HepG2 (cell line): ENCODE measurements at regions not wholly inside any gene's neighbourhood (a gene's known extent, or its start where the extent isn't known, plus 50 kb on each side); places are given as distances from the start of the nearest gene placed in this dataset.

ENCODE experiments used
- ATM ChIP-seq: fragments of 450-650 bp; IDR thresholded peaks from 2 replicates; pipeline ENCODE4 v1.7.1; 2017; ENCODE audit warnings: mild to moderate bottlenecking, borderline replicate concordance
- ELF1 ChIP-seq: sonication (generic); formaldehyde crosslinking; IDR thresholded peaks from 2 replicates; pipeline ENCODE4 v1.4.0; 2020; ENCODE audit warnings: missing genetic modification reagents
- ELF3 ChIP-seq: IDR thresholded peaks from 2 replicates; pipeline ENCODE4 v1.6.1; 2016; ENCODE audit warnings: missing genetic modification reagents, missing compliant biosample characterization
- FOSL2 ChIP-seq: sonication (generic); formaldehyde crosslinking; IDR thresholded peaks from 2 replicates; pipeline ENCODE4 v1.4.0; 2020; ENCODE audit warnings: missing genetic modification reagents
- HES4 ChIP-seq: sonication (generic); formaldehyde crosslinking; IDR thresholded peaks from 2 replicates; pipeline ENCODE4 v1.9.0; 2021; ENCODE audit warnings: mild to moderate bottlenecking, missing genetic modification reagents, borderline replicate concordance
- HIVEP1 ChIP-seq: sonication (generic); formaldehyde crosslinking; IDR thresholded peaks from 2 replicates; pipeline ENCODE4 v1.4.0; 2020; ENCODE audit warnings: mild to moderate bottlenecking, missing genetic modification reagents
- NCOA2 ChIP-seq: sonication (generic); formaldehyde crosslinking; IDR thresholded peaks from 2 replicates; pipeline ENCODE4 v1.8.0; 2022; ENCODE audit warnings: inconsistent platforms
- PAWR ChIP-seq: sonication (generic); formaldehyde crosslinking; IDR thresholded peaks from 2 replicates; pipeline ENCODE4 v1.4.0; 2020; ENCODE audit warnings: missing genetic modification reagents, mild to moderate bottlenecking, borderline replicate concordance
- RAD21 ChIP-seq: fragments of 450-650 bp; formaldehyde crosslinking; IDR thresholded peaks from 2 replicates; pipeline ENCODE4 v1.5.0; 2020; ENCODE audit warnings: mild to moderate bottlenecking
- REXO4 ChIP-seq: sonication (generic); formaldehyde crosslinking; IDR thresholded peaks from 2 replicates; pipeline ENCODE4 v1.8.0; 2022; ENCODE audit warnings: missing genetic modification reagents, mild to moderate bottlenecking, borderline replicate concordance
- TEAD3 ChIP-seq: optimal IDR thresholded peaks from 2 replicates; pipeline ENCODE3; 2016; ENCODE audit warnings: borderline replicate concordance
- YEATS2 ChIP-seq: sonication (generic); formaldehyde crosslinking; IDR thresholded peaks from 2 replicates; pipeline ENCODE4 v1.4.0; 2020; ENCODE audit warnings: missing genetic modification reagents, borderline replicate concordance
- ZSCAN9 ChIP-seq: IDR thresholded peaks from 2 replicates; pipeline ENCODE4 v1.6.1; 2016; ENCODE audit warnings: borderline replicate concordance
- TF ChIP-seq, protein P1 (sequence below): sonication (generic); formaldehyde crosslinking; IDR thresholded peaks from 2 replicates; pipeline ENCODE4 v1.4.0; 2020; ENCODE audit warnings: missing genetic modification reagents, borderline replicate concordance
- TF ChIP-seq, protein P2 (sequence below): sonication (generic); formaldehyde crosslinking; IDR thresholded peaks from 2 replicates; pipeline ENCODE4 v1.4.0; 2020; ENCODE audit warnings: missing genetic modification reagents
- TF ChIP-seq, protein P3 (sequence below): sonication (generic); formaldehyde crosslinking; IDR thresholded peaks from 2 replicates; pipeline ENCODE4 v1.4.0; 2020; ENCODE audit warnings: missing genetic modification reagents
- TF ChIP-seq, protein P4 (sequence below): sonication (generic); formaldehyde crosslinking; IDR thresholded peaks from 2 replicates; pipeline ENCODE4 v1.5.0; 2020; ENCODE audit warnings: missing genetic modification reagents
- TF ChIP-seq, protein P5 (sequence below): fragments of 450-650 bp; IDR thresholded peaks from 2 replicates; pipeline ENCODE4 v1.6.1; 2017

DNA sequence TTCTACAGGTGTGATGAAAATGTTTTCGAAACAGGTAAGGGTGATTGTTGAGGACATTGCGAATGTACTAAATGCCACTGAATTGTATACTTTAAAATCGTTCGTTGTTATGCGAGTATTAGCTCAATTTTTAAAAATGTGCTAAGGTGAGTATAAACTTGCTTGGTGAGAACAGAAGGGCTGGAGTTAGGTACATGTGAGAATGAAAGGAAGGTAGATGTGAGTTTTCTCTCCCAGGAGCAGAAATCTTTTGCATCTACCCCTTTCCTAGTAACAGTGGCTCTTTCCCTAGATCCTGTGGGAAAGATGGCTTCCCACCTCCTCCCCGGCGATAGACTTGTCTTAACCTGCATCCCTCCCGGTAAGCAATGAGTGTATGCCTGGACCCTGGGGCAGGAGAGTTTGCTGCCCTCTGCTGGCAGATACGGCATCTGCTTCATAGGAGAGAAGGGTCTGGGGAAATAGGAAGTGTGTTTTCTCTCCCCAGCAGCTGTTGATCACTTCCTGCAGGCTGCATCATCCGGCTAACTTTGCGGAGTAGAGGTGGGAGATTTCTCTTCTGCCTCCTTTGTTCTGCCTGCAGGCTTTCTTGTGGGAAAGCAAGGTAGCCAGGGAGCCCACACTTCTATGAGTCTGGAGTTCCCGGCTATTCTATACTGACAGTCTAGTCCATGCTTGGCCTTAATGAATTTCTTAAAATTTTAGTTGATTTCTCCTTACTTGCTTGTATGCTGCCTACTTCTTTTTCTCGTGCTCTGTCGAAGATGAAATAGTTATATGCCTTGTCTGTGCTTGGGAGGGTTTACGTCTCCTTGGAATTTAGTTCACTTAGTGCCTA, 373.3 kb upstream of the SEMA6A start (continued):
- TF ChIP-seq, protein P1, sequence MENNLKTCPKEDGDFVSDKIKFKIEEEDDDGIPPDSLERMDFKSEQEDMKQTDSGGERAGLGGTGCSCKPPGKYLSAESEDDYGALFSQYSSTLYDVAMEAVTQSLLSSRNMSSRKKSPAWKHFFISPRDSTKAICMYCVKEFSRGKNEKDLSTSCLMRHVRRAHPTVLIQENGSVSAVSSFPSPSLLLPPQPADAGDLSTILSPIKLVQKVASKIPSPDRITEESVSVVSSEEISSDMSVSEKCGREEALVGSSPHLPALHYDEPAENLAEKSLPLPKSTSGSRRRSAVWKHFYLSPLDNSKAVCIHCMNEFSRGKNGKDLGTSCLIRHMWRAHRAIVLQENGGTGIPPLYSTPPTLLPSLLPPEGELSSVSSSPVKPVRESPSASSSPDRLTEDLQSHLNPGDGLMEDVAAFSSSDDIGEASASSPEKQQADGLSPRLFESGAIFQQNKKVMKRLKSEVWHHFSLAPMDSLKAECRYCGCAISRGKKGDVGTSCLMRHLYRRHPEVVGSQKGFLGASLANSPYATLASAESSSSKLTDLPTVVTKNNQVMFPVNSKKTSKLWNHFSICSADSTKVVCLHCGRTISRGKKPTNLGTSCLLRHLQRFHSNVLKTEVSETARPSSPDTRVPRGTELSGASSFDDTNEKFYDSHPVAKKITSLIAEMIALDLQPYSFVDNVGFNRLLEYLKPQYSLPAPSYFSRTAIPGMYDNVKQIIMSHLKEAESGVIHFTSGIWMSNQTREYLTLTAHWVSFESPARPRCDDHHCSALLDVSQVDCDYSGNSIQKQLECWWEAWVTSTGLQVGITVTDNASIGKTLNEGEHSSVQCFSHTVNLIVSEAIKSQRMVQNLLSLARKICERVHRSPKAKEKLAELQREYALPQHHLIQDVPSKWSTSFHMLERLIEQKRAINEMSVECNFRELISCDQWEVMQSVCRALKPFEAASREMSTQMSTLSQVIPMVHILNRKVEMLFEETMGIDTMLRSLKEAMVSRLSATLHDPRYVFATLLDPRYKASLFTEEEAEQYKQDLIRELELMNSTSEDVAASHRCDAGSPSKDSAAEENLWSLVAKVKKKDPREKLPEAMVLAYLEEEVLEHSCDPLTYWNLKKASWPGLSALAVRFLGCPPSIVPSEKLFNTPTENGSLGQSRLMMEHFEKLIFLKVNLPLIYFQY (CRISPR knock-in tag) = no peak
- TF ChIP-seq, protein P2, sequence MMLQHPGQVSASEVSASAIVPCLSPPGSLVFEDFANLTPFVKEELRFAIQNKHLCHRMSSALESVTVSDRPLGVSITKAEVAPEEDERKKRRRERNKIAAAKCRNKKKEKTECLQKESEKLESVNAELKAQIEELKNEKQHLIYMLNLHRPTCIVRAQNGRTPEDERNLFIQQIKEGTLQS (CRISPR knock-in tag) = no peak
- TF ChIP-seq TEAD3 (peak; percentile 63), HES4 (no peak), HIVEP1 (CRISPR knock-in tag) (no peak), RAD21 (CRISPR knock-in tag) (peak; percentile 89), FOSL2 (CRISPR knock-in tag) (peak; percentile 64), ZSCAN9 (0 out of 2 replicates have a peak, but pooled peaks have one; percentile 32), NCOA2 (CRISPR knock-in tag) (no peak), ELF3 (CRISPR knock-in tag) (peak; percentile 66), PAWR (CRISPR knock-in tag) (no peak), YEATS2 (CRISPR knock-in tag) (peak; percentile 65; the same call in 1 of the 2 replicates), ELF1 (CRISPR knock-in tag) (peak; percentile 63), ATM (no peak), REXO4 (CRISPR knock-in tag) (no peak)
- TF ChIP-seq, protein P3, sequence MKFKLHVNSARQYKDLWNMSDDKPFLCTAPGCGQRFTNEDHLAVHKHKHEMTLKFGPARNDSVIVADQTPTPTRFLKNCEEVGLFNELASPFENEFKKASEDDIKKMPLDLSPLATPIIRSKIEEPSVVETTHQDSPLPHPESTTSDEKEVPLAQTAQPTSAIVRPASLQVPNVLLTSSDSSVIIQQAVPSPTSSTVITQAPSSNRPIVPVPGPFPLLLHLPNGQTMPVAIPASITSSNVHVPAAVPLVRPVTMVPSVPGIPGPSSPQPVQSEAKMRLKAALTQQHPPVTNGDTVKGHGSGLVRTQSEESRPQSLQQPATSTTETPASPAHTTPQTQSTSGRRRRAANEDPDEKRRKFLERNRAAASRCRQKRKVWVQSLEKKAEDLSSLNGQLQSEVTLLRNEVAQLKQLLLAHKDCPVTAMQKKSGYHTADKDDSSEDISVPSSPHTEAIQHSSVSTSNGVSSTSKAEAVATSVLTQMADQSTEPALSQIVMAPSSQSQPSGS (CRISPR knock-in tag) = peak; percentile 57
- TF ChIP-seq, protein P4, sequence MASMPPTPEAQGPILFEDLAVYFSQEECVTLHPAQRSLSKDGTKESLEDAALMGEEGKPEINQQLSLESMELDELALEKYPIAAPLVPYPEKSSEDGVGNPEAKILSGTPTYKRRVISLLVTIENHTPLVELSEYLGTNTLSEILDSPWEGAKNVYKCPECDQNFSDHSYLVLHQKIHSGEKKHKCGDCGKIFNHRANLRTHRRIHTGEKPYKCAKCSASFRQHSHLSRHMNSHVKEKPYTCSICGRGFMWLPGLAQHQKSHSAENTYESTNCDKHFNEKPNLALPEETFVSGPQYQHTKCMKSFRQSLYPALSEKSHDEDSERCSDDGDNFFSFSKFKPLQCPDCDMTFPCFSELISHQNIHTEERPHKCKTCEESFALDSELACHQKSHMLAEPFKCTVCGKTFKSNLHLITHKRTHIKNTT (CRISPR knock-in tag) = no peak
- TF ChIP-seq, protein P5, sequence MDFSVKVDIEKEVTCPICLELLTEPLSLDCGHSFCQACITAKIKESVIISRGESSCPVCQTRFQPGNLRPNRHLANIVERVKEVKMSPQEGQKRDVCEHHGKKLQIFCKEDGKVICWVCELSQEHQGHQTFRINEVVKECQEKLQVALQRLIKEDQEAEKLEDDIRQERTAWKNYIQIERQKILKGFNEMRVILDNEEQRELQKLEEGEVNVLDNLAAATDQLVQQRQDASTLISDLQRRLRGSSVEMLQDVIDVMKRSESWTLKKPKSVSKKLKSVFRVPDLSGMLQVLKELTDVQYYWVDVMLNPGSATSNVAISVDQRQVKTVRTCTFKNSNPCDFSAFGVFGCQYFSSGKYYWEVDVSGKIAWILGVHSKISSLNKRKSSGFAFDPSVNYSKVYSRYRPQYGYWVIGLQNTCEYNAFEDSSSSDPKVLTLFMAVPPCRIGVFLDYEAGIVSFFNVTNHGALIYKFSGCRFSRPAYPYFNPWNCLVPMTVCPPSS = no peak
